ENCODE measurements at regions not wholly inside any gene's neighbourhood (a gene's known extent, or its start where the extent isn't known, plus 50 kb on each side); places are given as distances from the start of the nearest gene placed in this dataset.

- TF ChIP-seq STAT1 (IDR thresholded peaks at IDR 0.05; ENCODE audit: unreplicated experiment) = no peak
- TF ChIP-seq EZH2phosphoT487 (IDR thresholded peaks at IDR 0.05; ENCODE audit: unreplicated experiment) = no peak
- TF ChIP-seq NANOG (IDR thresholded peaks at IDR 0.05; ENCODE audit: borderline replicate concordance) = no peak
These were observed 151.4 kb upstream of the PRDM1 start (continued) for GRCh38 chr6:105934708-105935107.

- H3K27ac ChIP-seq (ENCODE audit: low read depth) = no peak overlapping the region
- H3K4me3 ChIP-seq = no peak overlapping the region
- Mint-ChIP-seq H3K4me3 (no peak overlapping the region), H3K27me3 (ENCODE audit: insufficient read depth, low read depth, poor library complexity) (no peaks in the 10 kb centered on the region), H3K4me1 (no peaks in the 10 kb centered on the region), H3K27ac (no peak overlapping the region), H3K36me3 (ENCODE audit: low read depth) (no peaks in the 10 kb centered on the region), H3K9me3 (no peaks in the 10 kb centered on the region)
- H3K36me3 ChIP-seq (ENCODE audit: insufficient read depth) = no peaks in the 10 kb centered on the region
- TF ChIP-seq ETS1 (IDR thresholded peaks at IDR 0.05) (no peak), JUNB (IDR thresholded peaks at IDR 0.05; ENCODE audit: unreplicated experiment) (no peak), POLR2AphosphoS5 (IDR thresholded peaks at IDR 0.05; ENCODE audit: low read depth) (no peak), ZNF331 (CRISPR knock-in tag; IDR thresholded peaks at IDR 0.05; ENCODE audit: low read depth) (no peak), ZNF114 (CRISPR knock-in tag; IDR thresholded peaks at IDR 0.05) (no peak), CREB1 (CRISPR knock-in tag; IDR thresholded peaks at IDR 0.05; ENCODE audit: low read depth) (no peak), EZH2phosphoT487 (IDR thresholded peaks at IDR 0.05; ENCODE audit: unreplicated experiment) (no peak), REST (IDR thresholded peaks at IDR 0.05; ENCODE audit: unreplicated experiment) (no peak), EZH2 (IDR thresholded peaks at IDR 0.05; ENCODE audit: low read depth, unreplicated experiment) (no peak), STAT1 (IDR thresholded peaks at IDR 0.05; ENCODE audit: unreplicated experiment) (no peak), NANOG (IDR thresholded peaks at IDR 0.05; ENCODE audit: borderline replicate concordance) (no peak)
- TF ChIP-seq, protein P1, sequence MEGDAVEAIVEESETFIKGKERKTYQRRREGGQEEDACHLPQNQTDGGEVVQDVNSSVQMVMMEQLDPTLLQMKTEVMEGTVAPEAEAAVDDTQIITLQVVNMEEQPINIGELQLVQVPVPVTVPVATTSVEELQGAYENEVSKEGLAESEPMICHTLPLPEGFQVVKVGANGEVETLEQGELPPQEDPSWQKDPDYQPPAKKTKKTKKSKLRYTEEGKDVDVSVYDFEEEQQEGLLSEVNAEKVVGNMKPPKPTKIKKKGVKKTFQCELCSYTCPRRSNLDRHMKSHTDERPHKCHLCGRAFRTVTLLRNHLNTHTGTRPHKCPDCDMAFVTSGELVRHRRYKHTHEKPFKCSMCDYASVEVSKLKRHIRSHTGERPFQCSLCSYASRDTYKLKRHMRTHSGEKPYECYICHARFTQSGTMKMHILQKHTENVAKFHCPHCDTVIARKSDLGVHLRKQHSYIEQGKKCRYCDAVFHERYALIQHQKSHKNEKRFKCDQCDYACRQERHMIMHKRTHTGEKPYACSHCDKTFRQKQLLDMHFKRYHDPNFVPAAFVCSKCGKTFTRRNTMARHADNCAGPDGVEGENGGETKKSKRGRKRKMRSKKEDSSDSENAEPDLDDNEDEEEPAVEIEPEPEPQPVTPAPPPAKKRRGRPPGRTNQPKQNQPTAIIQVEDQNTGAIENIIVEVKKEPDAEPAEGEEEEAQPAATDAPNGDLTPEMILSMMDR (conservative IDR thresholded peaks at IDR 0.05; ENCODE audit: low read depth in 2 of 2) = no peak
- TF ChIP-seq, protein P2, sequence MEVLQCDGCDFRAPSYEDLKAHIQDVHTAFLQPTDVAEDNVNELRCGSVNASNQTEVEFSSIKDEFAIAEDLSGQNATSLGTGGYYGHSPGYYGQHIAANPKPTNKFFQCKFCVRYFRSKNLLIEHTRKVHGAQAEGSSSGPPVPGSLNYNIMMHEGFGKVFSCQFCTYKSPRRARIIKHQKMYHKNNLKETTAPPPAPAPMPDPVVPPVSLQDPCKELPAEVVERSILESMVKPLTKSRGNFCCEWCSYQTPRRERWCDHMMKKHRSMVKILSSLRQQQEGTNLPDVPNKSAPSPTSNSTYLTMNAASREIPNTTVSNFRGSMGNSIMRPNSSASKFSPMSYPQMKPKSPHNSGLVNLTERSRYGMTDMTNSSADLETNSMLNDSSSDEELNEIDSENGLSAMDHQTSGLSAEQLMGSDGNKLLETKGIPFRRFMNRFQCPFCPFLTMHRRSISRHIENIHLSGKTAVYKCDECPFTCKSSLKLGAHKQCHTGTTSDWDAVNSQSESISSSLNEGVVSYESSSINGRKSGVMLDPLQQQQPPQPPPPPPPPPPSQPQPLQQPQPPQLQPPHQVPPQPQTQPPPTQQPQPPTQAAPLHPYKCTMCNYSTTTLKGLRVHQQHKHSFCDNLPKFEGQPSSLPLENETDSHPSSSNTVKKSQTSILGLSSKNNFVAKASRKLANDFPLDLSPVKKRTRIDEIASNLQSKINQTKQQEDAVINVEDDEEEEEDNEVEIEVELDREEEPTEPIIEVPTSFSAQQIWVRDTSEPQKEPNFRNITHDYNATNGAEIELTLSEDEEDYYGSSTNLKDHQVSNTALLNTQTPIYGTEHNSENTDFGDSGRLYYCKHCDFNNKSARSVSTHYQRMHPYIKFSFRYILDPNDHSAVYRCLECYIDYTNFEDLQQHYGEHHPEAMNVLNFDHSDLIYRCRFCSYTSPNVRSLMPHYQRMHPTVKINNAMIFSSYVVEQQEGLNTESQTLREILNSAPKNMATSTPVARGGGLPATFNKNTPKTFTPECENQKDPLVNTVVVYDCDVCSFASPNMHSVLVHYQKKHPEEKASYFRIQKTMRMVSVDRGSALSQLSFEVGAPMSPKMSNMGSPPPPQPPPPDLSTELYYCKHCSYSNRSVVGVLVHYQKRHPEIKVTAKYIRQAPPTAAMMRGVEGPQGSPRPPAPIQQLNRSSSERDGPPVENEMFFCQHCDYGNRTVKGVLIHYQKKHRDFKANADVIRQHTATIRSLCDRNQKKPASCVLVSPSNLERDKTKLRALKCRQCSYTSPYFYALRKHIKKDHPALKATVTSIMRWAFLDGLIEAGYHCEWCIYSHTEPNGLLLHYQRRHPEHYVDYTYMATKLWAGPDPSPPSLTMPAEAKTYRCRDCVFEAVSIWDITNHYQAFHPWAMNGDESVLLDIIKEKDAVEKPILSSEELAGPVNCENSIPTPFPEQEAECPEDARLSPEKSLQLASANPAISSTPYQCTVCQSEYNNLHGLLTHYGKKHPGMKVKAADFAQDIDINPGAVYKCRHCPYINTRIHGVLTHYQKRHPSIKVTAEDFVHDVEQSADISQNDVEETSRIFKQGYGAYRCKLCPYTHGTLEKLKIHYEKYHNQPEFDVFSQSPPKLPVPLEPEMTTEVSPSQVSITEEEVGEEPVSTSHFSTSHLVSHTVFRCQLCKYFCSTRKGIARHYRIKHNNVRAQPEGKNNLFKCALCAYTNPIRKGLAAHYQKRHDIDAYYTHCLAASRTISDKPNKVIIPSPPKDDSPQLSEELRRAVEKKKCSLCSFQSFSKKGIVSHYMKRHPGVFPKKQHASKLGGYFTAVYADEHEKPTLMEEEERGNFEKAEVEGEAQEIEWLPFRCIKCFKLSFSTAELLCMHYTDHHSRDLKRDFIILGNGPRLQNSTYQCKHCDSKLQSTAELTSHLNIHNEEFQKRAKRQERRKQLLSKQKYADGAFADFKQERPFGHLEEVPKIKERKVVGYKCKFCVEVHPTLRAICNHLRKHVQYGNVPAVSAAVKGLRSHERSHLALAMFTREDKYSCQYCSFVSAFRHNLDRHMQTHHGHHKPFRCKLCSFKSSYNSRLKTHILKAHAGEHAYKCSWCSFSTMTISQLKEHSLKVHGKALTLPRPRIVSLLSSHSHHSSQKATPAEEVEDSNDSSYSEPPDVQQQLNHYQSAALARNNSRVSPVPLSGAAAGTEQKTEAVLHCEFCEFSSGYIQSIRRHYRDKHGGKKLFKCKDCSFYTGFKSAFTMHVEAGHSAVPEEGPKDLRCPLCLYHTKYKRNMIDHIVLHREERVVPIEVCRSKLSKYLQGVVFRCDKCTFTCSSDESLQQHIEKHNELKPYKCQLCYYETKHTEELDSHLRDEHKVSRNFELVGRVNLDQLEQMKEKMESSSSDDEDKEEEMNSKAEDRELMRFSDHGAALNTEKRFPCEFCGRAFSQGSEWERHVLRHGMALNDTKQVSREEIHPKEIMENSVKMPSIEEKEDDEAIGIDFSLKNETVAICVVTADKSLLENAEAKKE (CRISPR knock-in tag; IDR thresholded peaks at IDR 0.05) = no peak
- H3K27me3 ChIP-seq (ENCODE audit: insufficient read depth) = no peaks in the 10 kb centered on the region
- H3F3A ChIP-seq (replicated peaks; ENCODE audit: low read depth) = no peaks in the 10 kb centered on the region
- no peaks in the 10 kb centered on the region for H3K9me2 ChIP-seq (ENCODE audit: insufficient read depth)
- H2AFZ ChIP-seq = no peak overlapping the region
- H3K4me1 ChIP-seq (ENCODE audit: insufficient read depth) = no peaks in the 10 kb centered on the region
- ATAC-seq = no peak
- no peaks in the 10 kb centered on the region for H4K20me1 ChIP-seq (replicated peaks; ENCODE audit: insufficient read depth)
- H3K79me2 ChIP-seq (replicated peaks; ENCODE audit: insufficient read depth) = no peaks in the 10 kb centered on the region
- no peak overlapping the region for H3K4me2 ChIP-seq
- no peak for DNase-seq (ENCODE audit: low spot score)
These were observed 153.7 kb upstream of the PRDM1 start for GRCh38 chr6:105932440-105932839.
